Smooth muscle cell of the brain vasculature (primary cell): ENCODE measurements at regions not wholly inside any gene's neighbourhood (a gene's known extent, or its start where the extent isn't known, plus 50 kb on each side); places are given as distances from the start of the nearest gene placed in this dataset.

Source experiments
- DNase-seq: peaks from one replicate; pipeline ENCODE4 v3.0.0-alpha.2; 2012; ENCODE audit warnings: low read depth, low spot score

DNA sequence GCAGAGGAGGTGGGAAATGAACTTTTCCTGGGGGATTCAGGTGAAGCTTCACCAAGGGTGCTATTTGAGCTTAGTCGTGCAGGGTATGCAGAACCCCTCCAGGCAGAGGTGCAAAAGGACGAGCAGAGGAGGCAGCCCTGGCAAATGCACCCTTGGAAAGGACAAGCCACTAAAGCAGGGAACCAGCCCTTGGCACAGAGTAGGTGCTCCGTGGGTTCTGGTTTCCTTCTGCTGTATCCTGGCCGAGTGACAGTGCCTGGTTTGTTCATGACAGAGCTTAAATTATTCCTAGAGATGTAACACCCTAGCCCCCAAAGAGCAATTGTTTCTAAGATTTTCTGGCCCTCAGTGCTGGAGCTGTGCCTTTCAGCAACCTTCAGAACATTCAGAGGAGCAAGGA lies 73.4 kb upstream of the SYT6 start:
- no peak for DNase-seq

DNA sequence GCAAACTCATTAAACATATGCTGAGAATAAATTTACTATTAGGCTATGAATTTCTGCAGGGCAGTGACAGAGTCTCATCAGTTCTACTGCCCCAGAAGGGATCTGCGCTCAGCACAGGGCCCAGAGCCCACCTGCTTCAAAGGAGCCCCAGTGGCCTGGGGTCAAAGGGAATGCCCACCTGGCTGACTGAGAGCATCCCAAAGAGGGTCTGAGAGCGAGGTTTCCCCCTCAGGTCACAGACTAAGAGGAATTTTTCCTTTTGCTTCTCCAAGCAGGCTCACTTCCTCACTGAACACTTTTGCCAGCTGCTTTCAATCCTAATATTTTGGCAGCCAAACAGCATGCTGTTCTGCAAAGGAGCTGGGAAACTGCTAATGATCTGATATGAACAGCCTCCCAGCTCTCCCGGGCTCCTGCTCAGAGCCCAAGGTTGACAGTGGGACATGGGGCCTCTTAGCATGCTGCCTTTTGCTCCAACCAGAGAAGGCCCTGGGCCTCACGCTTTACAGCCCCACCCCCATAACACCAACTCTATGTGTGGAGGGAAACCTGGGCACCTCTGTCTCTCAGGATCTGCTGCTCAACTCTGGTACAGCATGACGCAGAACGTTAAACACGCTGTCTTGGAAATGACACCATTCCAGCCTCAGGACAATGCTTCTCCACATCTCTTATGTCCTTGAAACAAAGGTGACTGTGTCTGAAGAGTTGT lies 70.7 kb upstream of the SYT6 start:
- no peak for DNase-seq

DNA sequence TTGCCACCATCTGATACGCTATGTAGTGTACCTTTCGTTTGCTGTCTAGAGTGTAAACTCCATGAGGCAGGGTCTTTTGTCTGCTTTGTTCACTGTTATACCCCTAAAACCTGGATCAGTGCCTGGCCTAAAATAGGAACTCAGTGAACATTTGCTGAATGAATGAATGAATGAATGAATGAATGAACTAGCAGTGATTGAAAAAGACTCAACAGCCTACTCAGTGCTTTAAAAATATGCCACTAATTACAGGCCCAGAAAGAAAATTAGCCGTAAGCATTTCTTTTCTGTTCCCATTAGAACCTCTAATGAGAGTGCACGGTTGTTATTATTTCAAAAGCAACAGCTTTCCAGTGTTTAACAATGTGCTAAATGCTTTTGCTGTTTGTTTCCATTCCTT lies 69.3 kb upstream of the SYT6 start:
- no peak for DNase-seq

DNA sequence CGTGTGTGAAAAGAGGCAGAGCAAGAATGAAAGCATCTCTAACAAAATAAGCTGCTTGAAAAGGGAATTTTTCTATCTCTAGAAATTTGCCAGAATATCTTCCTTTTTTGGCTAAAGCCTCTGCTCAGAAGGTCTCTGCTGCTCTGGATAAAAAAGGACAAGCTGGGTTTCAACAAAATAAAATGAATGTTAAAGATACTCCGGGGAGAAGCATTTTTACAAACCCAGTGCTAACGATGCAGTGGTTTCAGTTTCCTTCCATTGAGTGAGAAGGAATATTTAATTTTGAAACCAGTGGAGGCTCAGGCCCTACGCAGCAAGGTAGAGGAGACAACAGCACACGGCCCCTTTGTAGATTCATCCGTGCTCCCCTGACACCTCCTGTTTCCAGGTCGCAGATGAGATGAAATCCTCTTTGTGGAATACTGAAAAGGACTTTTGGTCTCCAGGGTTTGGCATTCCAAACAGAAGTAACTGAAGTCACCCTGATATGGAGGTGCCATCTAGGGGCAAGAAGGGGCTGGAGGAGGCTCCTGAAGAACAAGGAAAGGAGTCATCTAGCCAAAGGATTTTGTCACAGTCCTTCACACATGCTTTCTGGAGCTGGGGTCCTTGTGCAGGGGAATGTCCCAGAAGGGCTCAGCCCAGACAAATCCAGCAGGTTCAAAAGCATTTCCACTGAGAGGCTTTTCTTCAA lies 65.7 kb upstream of the SYT6 start:
- DNase-seq = no peak

DNA sequence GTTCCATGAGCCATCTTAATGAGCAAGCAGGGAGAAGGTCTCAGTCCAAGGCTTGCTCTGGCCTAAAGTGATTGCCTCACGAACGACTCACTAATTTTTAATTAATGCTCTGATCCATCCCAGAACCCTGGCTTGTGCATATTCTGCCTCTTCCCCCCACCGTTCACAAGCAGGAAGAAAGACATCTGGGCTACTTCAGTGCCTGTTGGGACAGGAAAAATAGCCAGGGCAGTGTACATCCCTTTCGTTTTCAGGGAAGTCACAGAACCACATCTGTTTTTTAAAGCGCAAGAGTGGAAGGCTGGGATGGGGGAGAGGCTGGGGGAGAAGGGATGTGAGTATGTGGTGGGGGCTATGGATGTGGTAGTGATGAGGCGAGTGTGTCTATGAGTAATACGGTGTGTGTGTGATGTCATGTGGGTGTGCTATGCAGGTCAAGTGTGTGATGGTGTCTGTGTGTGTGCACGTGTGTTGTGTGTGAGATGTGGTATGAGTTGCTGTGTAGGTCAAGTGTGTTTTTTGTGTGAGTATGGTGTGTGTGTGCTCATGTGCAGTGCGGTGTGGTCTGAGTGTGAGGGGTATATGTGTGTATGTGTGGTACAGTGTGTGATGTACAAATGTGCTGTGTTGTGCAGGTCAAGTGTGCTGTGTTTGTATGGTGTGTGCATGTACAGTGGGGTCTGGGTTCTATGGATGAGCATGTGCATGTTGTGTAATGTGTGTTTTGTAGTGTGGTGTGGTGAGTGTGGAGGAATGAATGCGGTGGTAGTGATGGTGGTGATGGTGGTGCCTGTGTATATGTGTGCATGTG lies 64.9 kb upstream of the SYT6 start:
- no peak for DNase-seq

DNA sequence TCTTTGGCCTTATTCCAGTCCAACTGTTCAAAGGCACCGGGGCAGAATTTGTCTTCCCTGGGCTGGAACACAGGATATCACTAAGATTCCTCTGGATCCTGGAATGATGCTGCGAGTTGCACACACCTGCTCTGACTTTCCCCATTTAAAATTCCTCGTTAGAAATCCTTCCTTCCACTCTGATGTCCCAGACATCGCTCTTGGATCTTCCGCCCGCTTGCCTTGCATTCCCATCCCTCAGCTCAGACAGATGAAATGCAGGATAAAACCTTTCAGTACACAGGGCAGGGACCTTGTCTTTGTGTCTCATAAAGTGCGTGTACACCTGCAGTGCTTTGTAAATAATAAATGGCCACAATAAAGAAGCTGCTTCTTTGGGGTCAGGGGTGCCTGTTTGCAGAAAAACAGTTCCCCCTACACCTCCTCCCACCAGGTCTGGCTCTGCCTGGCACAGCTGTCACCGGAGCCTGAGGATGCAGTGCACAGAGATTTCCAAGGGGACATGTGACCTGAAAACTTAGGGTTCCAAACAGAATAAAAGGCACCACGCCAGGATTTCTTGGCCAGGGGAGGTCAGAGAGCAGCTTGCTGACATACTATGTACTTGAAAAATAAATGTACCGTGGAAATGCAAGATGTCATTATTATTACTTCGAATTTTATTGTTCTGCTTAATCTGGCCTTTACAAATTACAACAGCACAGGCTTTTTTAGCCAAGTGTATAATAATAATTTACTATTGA lies 62.9 kb upstream of the SYT6 start:
- DNase-seq = no peak

DNA sequence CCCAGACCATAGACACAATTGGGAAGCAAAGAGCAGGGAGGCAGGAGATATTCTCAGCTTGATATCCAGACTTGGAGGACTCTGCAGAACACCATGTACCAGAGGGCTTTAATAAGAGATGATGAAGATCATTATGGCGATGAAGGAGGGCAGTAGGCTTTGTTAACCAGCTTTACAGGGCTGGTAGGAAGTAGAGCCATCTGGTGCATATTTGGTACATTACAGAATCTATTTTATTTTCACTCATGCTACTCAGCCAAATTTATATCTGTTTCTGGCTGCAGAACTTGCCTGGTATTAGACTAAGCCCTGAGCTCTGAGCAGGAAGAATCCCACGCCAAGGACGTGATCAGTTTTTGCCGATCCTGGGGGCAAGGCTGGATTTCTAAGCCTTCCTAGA lies 61.8 kb upstream of the SYT6 start:
- DNase-seq = no peak

DNA sequence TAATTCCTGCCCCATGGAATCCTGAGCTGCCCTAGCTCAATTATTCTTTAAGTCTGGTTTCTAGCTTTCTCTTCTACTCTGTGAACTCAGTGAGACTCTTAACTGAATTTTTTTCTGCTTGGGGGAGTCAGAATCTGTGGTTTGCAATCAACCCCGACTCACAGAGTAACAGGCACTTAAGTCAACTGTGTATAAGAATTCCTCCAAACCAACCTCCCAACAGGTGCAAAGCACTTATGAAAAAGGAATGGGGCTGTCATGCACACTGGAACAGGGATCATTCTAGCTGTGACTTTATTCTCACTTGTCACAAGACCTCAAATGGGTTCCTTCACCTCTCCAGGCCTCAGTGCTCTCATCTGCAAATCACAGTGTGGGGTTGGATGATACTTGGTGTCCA lies 60.3 kb upstream of the SYT6 start:
- no peak for DNase-seq

DNA sequence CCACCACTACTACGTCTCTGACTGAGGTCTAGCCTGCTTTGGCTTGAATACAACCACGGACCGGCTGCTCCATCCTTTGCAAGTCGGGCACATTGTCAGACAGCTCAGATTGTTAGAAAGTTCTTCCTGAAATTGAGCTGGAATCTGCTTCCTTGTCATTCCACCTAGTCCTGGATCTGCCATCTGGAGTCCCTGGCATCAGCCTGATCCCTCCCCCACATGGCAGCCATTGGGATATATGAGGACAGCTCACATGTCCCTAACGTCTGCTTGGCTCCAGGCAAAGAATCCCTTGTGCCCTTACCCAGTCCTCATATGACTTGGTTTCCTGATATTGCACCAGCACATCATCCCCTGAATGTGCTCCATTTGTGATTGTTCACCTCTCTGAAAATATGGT lies 56.3 kb upstream of the SYT6 start:
- DNase-seq = no peak

DNA sequence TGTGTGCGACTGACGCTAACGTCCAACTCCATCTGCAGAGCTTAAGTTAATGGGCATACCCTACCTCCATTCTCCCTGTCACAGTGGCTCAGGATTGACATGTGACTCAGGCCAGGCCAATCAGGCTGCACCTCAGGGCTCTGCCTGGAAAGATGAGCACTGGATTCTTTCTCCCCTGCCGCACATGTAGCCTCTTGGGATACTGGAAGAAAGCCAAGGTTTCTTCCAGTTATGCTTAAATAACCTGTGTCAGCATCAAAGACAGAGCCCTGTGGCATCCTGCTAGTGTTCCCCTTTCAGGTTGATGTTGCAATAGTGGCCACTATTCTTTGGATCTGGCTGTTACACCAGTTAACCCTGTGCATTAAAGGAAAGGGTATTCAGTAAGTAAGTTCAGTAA lies 55.0 kb upstream of the SYT6 start:
- DNase-seq = no peak

DNA sequence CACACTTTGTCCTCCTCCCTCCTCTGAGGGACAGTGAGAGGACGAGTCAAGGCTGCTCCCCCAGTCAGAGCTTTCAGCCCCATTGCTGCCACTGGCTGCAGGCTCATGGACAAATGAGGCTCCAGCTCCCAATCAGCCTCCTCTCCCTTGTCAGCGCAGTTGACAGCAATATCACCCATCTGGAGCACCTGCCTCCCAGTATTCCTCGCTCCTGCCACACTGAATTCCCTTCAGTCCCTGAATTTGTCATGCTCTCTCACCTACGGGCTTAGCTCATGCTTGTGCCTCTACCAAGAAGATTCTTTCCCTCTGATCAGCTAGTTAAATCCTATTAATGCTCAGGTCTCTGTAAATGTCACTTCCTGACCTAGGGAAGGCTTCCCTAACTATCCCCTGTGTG lies 54.4 kb upstream of the SYT6 start:
- DNase-seq = no peak

DNA sequence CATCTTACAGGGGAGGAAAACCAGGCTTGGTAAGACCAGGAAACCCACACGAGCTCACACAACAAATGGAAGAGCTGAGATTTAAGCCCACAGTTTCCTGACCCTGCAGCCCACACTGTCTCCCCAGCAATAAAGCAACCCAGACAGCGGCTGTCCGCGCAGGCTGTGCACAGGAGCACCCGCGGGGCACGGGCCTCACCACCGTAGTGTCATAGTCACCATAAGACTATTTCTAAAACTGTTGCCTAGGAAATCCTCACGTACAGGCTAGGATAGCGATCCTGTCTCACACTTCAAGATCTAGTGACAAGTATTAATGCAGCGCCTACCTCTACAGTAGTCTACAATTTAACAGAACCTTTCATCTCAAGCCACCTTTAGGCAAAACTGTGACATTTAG lies 54.0 kb upstream of the SYT6 start:
- no peak for DNase-seq

DNA sequence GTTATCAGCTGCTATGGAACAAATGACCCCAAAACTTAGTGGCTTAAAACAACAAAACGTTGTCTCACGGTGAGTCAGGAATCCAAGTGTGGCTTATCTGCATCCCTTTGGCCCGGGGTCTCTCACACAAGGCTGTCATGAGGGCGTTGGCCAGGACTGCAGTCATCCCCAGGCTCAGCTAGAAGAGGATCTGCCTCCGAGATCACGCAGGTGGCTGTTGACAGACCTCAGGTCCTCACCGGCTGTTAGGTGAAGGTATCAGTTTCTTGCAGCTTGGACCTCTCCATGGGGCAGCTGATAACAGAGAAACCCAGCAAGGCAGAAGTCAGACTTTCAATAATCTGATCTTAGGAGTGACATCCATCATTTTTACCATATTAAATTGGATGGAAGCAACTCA lies 52.7 kb upstream of the SYT6 start:
- no peak for DNase-seq

DNA sequence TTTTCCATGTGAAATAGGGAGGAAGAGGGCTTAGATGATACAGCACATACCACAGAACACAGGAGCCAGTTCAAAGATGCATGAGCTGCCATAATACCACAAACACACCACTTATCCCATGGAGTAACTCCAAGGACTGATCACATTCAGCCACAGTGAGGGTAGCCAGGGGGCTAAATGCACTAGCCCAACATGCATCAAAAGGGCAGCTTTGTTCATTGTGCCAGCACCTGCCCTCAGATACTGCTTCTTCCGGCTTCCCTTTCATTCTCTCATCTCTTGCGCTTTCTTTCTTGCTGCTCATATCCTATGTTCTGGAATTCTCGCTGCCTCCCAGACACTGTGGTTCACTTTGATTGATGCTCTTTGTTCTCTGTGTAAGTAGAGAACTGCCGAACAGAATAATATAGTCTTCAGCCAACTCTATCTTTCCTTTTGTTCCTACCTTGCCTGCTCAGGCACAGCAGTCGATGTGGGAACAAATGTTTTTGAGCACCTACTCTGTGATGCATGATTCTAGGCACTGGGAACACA lies 50.0 kb upstream of the SYT6 start:
- no peak for DNase-seq
